CD4-positive, alpha-beta T cell treated with Interleukin-6 for 4 hours (primary cell): ENCODE measurements at regions not wholly inside any gene's neighbourhood (a gene's known extent, or its start where the extent isn't known, plus 50 kb on each side); places are given as distances from the start of the nearest gene placed in this dataset.
A peak's percentile ranks its signal among the peaks of the same experiment; 100 is the strongest.
"Not testable (repeated sequence)": the region's sequence is repeated elsewhere in the genome, so short reads cannot be mapped to it uniquely, and the experiment has no call there.

ENCODE experiments used
- DNase-seq: peaks from one replicate; pipeline ENCODE4 v3.0.0-alpha.2; 2020; ENCODE audit warnings: mixed read lengths

DNA sequence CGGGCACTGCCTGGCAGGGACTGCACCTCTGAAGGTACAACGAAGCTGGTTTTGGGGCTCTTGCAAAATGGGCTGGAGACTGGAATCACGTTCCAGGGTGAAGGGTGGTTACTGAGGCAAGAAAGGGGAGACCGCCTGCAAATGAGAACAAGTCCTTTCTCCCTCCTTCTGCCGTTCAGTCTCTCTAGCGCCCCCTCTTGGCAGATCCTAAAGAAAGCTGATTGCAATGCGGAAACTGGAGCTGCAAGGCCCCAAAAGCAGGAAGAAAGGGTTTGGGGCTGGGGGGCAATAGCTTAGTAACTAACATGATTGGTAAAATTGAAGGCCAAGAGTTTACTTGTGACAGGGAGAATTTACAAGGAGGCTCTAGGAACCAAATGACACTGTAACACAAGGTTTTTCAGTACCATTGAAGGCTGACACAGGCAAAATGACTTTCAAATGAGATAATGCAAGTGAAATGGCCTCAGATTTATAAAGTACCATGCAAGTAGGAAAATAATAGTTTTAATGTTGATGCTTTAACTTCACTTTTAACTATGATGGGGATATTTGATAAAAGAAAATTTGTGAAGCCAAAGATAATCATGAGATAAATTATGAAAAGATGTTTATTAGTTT is 222.7 kb upstream of the HAND2 start:
- DNase-seq = peak; percentile 13

DNA sequence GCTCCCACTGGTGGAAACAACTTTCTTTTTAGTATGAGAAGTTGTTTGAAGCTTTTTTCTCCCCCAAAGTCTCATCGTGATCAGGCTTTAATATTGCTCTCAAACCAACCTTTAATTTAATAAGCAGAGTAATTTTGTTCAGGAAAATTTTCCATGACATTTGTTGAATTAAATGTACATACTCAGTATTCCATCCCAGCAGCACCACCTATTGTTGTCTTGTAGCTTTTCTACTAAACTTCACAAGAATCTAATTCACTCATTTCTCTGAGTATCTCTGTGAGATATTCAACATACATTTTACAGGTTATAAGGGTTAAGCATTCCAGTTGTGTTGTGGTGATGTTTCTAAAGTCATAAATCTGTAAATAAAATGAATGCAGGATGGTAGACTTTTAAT is 218.3 kb upstream of the HAND2 start:
- no peak for DNase-seq

DNA sequence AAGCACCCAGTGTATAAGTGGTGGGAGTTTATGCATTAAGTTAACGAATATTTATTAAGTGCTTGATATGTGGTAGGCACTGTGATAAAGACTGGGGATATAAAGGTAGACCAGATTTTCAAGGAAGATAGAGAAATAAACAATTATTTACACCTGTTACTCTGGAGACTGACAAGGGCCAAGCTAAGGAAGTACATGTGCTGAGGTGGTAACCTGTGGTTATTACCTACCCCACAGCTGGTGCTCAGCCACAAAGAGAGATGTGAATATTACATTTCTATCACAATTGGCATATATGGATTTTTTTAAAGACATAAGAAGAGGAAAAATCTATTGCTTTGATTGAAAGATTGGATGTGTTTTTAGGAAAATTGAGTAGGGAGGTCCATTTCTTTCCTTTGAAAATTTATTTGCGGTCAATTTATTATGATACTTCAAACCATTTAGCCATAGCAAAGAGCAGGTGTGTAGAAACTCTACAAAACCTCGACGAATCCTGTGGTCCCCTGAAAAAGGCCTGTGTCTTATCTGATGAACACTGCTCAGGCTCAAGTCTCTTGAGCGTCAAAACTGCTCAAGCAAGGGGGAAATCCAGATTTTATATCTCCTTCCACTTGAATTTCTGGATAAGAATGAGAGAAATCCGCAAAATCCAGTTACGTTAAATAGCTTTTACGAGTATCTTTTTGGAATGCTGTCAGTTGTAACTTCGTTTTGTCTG is 217.7 kb upstream of the HAND2 start:
- no peak for DNase-seq

DNA sequence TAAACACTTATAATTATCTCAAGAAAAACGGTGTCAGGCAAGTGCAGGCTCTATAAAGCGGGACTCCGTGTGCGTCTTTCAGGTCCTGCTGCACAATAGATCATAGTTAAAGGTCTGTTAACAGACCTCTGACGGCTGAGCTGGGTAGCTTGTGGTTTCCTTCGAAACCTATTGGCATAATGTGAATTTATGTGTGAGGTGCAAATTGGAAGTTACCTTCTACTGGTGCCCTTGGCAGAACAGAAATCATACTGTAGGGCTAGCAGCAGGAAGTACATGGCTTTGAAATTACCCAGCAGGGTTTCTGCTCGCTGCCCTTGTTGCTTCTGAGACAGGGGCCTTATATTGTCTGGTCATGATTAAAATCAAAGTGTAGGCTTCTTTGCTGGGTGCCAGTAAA is 216.4 kb upstream of the HAND2 start:
- DNase-seq = no peak

DNA sequence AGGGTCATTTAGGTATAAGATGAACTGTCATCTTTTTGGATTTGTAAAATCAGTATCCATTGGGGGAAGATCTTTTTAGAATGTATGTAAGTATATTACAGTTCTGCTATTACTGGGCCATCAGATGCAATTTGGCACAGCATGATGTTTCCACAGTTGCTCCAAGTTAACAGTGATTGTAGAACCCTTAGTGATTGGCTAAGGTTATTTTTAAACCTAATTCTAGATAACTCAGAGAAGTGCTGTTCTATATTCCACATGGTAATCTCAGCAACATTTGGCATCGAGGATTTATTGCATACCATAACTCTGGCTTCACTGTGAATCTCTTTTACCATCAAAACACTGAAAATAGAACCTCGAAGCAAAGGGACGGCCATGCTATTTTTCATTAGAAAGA is 215.7 kb upstream of the HAND2 start:
- no peak for DNase-seq

DNA sequence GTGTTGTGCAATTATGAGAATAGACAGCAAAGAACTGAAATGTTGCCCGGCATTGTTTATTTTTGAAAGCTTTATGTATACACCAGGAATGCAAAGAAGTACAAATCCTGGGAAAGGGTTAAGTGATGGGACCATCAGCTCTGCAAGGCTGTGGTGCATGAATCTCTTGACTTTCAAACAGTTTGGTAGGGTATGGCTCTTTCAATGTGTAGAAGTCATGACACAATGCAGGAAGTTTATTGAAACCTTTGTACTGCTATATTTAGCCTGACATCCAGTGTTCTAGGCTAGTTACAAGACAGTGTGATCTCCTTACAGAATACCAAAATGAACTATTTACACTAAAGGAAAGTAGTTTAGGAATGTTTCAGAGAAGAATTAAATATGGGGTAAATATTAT is 206.8 kb upstream of the HAND2 start:
- no peak for DNase-seq

DNA sequence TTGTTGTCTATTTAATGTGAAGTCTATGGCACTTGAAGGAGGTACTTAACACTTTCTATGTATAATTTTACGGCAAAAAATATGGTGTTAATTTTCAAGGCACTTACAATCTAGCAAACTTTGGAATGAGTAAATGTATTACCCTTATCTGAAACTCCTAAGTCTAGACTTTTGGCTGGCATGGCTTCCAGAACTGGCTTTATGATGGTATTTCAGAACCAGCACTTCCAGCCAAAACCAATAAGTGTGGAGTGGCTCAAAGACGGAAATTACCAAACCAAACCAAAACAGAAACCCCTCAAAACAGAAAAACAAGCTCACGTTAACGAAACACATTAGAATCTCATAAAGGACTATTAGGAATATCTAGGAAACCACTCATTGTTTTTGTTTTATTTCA is 205.6 kb upstream of the HAND2 start:
- no peak for DNase-seq

DNA sequence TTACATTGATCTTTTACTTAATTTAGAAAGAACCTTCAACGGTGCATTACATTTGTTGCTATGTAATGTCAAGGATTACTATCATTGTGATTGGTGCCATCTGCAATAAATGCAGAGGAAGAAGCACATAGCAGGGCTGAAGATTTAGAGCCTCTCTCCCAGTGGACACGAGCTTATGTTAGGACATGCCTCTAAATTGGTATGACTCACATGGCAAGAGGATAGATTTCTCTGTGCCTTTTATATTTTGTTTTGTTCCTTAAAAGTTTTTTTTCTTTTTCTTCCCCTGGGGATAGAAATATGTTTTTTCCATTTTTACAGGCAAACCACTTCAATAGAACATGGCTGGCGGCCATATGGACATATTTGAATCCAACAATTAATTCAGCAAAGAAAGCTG is 205.0 kb upstream of the HAND2 start:
- DNase-seq = no peak

DNA sequence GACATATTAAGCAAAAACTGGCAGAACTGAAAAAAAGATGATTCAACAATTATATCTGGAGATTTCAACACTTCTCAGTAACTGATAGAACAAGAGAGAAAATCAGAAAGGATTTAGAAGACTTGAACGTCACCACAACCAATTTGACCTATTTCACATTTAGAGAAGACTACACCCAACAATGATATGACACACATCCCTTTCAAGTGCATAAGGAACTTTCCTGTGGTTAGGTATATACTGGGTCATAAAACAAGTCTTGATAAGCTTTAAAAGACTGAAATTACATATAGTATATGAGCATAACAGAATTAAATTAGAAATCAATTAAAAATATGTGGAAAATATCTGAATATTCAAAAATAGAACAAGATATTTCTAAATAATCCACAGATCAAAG is 201.2 kb upstream of the HAND2 start:
- no peak for DNase-seq

DNA sequence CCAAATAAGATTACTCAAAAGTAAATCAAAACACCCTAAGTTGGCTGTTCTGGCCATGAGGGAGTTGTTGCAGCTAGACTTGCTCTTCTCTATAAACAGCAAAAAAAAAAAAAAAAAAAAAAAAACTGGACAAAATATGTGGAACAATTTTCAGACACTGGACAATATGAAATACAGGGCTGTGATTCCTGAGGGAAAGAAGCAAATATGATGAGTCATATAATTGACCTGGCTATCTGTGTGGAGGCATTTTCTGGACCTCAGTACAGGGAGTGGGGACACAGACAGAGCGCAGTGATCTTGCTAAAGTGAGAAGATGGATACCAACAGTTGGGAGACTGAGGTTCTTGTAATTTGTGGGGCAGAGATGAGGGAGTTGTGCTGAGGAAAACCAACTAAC is 192.0 kb upstream of the HAND2 start:
- DNase-seq = no peak

DNA sequence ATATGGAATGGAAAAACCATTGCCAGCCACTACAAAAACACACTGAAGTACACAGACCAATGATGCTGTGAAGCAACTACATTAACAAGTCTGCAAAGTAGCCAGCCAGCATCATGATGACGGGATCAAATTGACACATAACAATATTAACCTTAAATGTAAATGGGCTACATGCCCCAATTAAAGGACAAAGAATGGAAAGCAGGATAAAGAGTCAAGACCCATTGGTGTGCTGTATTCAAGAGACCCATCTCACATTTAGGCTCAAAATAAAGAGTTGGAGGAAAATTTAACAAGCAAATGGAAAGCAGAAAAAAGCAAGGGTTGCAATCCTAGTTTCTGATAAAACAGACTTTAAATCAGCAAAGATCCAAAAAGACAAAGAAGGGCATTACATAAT is 188.5 kb upstream of the HAND2 start:
- DNase-seq = not testable (repeated sequence)

DNA sequence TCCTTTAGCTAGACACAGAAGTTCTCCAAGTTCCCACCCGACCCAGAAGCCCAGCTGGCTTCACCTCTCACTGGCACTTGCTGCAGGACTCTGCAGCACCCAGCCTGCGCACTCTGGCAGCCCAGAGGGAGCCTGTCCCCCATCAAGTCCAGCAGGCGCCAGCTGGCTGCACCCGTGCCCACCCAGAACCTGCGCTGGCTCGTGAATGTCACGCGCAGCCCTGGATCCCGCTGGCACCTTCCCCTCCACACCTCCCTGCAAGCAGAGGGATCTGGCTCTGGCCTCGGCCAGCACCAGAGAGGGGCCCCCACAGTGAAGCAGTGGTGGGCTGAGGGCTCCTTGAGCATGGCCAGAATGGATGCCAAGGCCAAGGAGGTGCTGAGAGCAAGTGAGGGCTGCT is 187.6 kb upstream of the HAND2 start:
- no peak for DNase-seq

DNA sequence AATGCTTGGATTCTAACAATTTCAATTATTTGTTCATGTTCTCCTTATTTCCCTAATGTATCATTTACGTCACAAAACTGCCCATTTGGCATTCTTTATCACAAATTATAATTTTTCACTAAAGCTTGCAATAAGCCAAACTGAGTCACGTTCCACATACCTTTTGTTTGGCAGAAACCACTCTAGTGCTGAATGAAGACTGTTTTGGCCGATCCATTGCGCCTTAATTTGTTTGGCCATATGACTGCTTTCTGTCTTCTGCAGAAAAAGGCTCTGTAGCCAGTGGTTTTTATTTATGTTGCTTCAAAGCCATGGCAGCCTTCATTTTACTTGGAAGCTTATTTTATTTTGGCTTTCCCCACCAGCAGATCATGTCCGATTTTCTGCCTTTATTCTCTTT is 184.4 kb upstream of the HAND2 start:
- DNase-seq = no peak

DNA sequence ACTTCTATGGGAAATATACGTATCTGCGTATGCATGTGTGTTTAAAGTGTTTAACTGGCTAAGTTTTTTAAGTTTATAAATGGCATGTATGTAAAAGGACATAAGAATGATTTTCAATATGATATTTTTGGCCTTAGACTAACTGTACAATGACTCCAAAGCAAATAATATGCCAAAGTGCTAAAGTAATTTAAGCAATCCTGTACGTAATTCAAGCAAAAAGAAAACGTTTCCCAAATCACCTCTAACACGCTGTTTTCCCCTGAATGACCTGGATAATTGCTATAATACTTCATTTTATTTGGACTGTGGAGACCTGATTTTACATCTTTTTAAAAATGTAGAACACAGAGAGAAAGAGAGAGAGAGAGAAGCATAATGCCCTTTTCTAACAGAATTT is 183.0 kb upstream of the HAND2 start:
- DNase-seq = no peak

DNA sequence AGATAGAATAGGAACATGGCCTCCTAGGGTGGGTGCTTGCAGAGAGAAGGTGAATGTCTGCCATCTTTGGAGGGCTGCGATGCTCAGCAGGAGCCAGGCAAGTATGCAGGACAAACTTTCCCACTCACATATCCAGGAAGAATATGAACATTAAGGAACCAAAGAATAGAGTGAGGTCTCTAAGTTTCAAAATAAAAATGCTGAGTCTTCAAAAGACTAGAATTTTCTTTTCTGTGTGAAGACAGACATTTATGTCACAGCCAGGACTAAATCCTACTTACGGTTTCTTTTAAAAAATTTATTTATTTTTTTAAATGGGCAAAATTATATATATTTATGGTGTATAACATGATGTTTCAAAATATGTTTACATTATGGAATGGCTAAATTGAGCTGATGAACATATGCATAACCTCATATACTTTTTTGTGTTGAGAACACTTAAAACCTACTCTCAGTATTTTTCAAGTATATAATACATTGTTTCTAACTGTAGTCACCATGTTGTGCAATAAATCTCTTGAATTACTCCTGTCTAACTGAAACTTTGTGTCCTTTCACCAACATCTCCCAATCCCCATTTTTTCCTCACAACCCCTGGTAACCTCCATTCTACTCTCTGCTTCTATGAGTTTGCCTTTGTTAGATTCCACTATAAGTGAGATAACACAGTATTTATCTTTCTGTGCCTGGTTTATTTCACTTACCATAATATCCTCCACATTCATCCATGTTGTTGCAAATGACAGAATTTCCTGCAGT is 177.8 kb upstream of the HAND2 start:
- no peak for DNase-seq

DNA sequence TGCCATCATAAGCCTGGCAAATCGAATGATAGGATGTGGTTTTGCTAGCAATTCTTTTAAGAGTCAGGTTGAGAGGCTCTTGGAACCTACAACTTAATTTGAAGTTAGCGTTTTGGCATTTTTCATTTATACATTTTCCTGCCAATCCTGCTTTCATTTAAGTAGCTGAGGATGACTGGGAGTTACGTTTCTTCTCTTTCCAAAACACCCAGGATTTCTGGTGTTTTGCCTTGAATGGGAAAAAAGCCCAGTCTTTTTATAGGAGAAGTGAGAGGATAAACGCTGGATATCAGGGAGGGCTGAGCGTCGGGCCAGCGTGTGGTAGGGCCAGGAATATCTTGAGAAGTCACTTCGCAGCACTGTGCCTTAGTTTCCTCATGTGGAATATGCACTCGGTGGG is 174.2 kb upstream of the HAND2 start:
- no peak for DNase-seq

DNA sequence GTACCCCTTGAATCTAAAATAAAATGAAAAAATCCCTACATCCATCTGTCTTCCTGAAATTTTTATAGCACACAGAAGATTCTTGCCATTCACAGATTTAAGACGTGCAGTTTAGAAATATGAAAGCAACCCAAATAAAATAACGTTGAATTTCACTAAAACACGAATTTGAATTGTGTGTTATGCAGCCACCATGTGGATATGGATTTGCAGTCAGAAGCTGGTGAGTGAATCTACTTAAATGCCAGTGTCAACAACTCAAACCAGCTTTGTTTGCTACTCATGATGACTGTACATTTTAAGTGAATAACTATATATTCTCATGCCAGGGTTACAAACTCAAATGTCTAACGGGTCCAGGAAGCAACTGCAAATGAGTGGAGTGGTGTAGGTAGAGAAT is 173.0 kb upstream of the HAND2 start:
- no peak for DNase-seq

DNA sequence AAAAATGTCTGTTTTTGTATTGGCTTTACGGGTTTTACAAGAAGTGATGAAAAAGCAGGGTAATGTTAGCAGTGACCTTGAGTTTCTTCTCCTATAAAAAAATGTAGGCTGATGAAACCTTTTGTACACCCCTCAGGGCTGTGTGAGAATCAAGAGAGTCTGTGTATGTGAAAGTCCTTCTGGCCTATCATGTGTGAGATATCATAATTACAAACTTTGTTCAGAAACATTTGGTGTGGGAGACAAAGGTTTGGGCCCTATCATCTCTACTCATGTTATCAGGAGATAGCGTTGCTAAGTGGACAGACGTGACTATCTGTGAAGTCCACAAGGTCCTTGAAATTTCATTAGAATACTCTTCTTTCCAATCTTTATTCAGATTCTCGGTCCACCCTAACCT is 170.6 kb upstream of the HAND2 start:
- no peak for DNase-seq

DNA sequence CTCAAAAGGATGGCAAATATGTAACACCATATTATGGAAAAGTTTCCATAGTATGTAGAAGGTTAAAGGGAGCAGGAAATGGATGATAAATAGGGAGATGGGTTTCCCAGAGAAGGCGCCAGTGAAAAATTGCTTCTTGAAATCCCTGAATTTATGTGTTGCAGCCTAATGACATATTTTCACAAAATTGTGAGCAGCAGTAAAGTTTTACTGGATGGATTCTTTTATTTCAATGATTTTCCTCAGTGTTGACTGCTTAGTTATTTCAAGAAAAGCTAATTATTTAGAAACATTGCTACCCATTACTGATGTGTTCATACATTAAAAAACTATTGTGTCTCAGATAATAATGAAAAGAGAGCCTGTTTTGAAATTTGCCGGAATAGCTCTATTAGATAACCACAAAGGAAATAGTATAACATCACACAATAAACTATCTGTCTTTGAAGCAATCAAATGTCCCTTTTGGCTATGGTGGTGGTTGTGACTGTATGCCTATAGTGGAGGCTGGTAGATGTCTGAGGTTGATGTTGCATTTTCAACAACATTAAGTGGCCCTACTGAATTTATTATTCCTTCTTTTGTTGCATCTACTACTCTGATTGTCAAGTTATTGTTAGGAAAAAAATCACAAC is 169.9 kb upstream of the HAND2 start:
- no peak for DNase-seq

DNA sequence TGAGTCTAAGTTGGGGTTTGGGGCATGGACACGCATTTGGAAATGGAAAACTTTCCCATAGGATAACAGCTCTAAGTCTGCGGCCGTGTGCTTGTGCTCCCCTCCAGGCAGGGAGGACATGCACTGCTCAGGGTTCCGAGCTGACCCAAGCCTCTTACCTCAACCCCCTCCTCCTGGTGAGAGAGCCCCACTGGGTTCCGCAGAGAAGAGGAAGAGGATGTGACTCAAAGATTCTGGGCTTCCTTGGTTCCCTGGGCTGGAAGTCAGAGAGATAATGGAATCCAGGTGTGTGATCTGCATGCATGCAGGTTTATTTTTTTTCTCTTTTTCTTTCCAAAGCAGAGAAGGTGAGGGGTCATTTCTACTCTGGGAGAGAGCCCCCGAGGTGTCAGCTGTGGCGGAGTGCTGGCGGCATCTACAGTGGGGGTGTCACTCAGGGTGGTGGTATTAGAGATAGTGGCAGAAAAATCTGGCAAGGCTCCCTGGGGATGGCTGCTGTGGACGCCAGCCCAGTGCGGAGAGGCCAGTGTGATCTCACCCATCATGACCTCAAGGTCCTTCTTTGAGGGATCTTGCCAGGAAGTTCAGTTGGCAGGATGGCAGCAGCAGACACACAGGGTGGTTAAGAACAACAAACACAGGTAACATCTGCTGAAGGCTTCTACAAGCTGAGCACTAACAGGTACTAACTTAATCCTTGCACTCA is 168.7 kb upstream of the HAND2 start:
- no peak for DNase-seq

DNA sequence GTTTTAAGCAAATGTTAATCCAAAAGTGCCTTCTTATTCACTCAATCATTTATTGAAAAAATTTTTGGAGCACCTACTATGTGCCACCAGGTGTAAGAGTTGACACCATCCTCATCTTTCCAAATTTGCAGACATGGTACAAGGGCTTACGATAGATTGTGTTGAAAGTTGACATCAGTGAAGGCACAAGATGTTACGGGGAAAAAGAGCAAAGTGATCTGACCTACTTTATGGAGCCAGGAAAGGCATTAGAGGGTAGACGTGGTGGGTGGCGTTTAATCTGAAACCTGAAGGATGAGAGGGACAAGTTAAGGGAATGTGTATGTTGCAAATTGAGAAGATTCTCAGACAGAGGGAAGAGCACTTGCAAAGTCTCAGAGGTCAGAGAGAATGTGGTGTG is 167.8 kb upstream of the HAND2 start:
- DNase-seq = no peak

DNA sequence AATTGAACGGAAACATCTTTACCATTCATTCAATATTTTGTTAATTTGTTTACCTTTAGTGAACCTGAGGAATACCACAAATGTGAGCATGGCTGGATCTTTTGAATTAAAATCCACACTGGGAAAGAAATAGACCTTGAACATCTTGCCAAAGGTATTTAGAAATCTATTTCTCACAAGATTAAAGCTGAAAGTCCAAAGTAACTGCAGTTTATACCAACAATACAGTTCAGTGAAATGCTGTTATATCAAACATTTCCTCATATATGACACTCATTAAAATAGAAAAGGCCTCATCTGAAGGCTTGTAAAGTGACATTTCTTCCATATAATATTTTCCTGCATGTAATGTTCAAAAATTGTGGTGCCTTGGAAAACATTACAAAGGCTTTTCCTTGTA is 166.5 kb upstream of the HAND2 start:
- no peak for DNase-seq

DNA sequence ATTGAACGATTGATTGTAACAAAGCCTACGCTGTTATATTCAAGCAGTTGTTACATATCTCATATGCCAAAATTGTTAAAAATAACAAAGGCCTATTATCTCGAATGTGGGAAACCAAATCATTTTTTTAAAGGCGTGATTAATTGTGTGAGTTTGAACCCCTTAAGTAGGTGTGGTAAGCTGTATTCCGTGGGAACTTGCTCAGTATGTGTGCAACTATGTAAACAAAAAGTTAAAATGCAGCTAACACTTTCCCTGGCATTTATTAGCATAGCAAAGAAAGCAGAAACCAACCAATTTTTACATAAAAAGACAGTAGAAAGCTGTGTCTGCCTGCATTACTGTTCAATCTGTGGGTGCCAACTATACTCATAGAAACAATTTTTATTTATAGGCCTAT is 166.0 kb upstream of the HAND2 start:
- DNase-seq = no peak
